Spleen (tissue), 7 donors: ENCODE measurements at regions not wholly inside any gene's neighbourhood (a gene's known extent, or its start where the extent isn't known, plus 50 kb on each side); places are given as distances from the start of the nearest gene placed in this dataset.

Experiments used
- POLR2A ChIP-seq, 3 donors: fragments of 450-650 bp; IDR thresholded peaks; one replicate each; pipeline ENCODE4 v1.5.1; 2017; ENCODE audit warnings: antibody characterized with exemption in 3 of 3, mild to moderate bottlenecking in 1 of 3
- TF ChIP-seq, protein P1 (sequence below), 11 experiments: fragments of 200-600 bp in 7 of 11; fragments of 450-650 bp in 4 of 11; sonication (generic) in 4 of 11; IDR thresholded peaks in 8 of 11; conservative IDR thresholded peaks in 3 of 11; 1 replicate in 7 of 11; 2 replicates in 4 of 11; pipeline versions ENCODE4 v1.4.0 to v1.8.0; 2016 to 2021; ENCODE audit warnings: antibody characterized with exemption in 11 of 11, inconsistent platforms in 4 of 11, mild to moderate bottlenecking in 1 of 11
- donor health status: DM: no; HTN: no; CAD: no; lungs with moderate emphysema.
- donor health status: DM: no; HTN: no; CAD: no.
- donor health status: DM: no; HTN: no; CAD: no.

DNA sequence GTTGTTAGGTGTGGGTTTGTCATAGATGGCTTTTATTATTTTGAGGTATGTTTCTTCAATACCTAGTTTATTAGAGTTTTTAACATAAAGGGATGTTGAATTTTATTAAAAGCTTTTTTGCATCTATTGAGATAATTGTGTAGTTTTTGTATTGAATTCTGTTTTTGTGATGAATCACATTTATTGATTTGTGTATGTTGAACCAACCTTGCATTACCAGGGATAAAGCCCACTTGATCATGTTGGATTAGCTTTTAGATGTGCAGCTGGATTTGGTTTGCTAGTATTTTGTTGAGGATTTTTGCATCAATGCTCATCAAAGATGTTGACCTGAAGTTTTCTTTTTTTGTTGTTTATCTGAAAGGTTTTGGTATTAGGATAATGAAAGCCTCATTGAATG, 328.2 kb downstream of the ADCYAP1 start:
- TF ChIP-seq, protein P1, sequence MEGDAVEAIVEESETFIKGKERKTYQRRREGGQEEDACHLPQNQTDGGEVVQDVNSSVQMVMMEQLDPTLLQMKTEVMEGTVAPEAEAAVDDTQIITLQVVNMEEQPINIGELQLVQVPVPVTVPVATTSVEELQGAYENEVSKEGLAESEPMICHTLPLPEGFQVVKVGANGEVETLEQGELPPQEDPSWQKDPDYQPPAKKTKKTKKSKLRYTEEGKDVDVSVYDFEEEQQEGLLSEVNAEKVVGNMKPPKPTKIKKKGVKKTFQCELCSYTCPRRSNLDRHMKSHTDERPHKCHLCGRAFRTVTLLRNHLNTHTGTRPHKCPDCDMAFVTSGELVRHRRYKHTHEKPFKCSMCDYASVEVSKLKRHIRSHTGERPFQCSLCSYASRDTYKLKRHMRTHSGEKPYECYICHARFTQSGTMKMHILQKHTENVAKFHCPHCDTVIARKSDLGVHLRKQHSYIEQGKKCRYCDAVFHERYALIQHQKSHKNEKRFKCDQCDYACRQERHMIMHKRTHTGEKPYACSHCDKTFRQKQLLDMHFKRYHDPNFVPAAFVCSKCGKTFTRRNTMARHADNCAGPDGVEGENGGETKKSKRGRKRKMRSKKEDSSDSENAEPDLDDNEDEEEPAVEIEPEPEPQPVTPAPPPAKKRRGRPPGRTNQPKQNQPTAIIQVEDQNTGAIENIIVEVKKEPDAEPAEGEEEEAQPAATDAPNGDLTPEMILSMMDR (IDR thresholded peaks at IDR 0.05 in 8 of 11, conservative IDR thresholded peaks at IDR 0.05 in 3 of 11): no peak
- TF ChIP-seq POLR2A (IDR thresholded peaks at IDR 0.05): no peak
